ENCODE measurements at regions not wholly inside any gene's neighbourhood (a gene's known extent, or its start where the extent isn't known, plus 50 kb on each side); places are given as distances from the start of the nearest gene placed in this dataset.

DNA sequence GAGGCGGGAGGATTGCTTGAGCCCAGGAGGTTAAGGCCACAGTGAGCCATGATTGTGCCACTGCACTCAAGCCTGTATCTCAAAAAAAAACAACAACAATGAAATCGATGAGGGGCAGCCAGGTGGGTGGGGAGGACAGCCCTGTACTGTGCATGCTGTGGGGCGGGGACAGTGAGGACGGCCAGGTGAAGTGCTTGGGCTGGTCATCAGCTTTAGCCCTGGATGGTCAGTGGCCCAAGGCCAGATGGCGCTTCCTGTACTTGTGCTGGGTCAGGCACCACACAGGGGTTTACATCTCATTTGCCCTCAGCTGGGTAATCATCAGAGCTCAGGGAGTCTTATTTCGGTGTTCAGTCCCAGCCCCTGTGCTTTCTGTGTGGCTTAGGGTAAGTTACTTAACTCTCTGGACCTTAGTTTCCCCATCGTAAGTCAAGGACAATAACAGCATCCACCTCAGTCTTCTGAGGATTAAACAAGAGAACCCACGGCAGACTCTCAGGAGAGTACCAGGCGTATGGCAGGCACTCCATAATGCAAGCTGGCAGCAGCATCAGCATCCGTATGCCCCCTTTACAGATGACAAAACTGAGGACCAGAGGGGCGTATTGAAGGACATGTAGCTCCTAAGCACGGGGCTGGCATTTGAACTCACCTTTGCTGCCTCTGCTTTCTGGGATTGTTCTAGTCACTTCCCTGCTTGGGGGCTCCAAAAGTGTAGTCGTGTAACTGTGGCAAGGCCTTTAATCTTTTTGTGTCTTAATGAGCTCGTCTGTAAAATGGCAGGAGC is 71.9 kb downstream of the SLC25A47 start:
- TF ChIP-seq, protein P1, sequence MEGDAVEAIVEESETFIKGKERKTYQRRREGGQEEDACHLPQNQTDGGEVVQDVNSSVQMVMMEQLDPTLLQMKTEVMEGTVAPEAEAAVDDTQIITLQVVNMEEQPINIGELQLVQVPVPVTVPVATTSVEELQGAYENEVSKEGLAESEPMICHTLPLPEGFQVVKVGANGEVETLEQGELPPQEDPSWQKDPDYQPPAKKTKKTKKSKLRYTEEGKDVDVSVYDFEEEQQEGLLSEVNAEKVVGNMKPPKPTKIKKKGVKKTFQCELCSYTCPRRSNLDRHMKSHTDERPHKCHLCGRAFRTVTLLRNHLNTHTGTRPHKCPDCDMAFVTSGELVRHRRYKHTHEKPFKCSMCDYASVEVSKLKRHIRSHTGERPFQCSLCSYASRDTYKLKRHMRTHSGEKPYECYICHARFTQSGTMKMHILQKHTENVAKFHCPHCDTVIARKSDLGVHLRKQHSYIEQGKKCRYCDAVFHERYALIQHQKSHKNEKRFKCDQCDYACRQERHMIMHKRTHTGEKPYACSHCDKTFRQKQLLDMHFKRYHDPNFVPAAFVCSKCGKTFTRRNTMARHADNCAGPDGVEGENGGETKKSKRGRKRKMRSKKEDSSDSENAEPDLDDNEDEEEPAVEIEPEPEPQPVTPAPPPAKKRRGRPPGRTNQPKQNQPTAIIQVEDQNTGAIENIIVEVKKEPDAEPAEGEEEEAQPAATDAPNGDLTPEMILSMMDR (IDR thresholded peaks at IDR 0.05), result no peak
- TF ChIP-seq POLR2A (IDR thresholded peaks at IDR 0.05; ENCODE audit: low read depth), result no peak
